Breast epithelium (tissue), 4 donors: ENCODE measurements at regions not wholly inside any gene's neighbourhood (a gene's known extent, or its start where the extent isn't known, plus 50 kb on each side); places are given as distances from the start of the nearest gene placed in this dataset.

Experiments used
- DNase-seq, 2 donors: peaks; one replicate each; pipeline ENCODE4 v3.0.0-alpha.2; 2019; ENCODE audit warnings: low spot score in 2 of 2
- H3K27ac ChIP-seq, 2 donors: fragments of 200-600 bp; sonication (generic) in 1 of 2; one replicate each; pipeline ENCODE4 v1.5.1; 2016 to 2019; ENCODE audit warnings: mild to moderate bottlenecking in 1 of 2
- H3K27me3 ChIP-seq, 2 donors: fragments of 200-600 bp; sonication (generic) in 1 of 2; one replicate each; pipeline versions ENCODE4 v1.5.1 to v1.6.0; 2017 to 2019; ENCODE audit warnings: control low read depth in 1 of 2, mild to moderate bottlenecking in 1 of 2
- H3K36me3 ChIP-seq: fragments of 200-600 bp; one replicate; pipeline ENCODE4 v1.5.1; 2019
- H3K4me1 ChIP-seq, 2 donors: fragments of 200-600 bp; sonication (generic); one replicate each; pipeline ENCODE4 v1.5.1; 2016 to 2019; ENCODE audit warnings: control low read depth in 1 of 2
- H3K4me3 ChIP-seq, 3 donors: fragments of 200-600 bp; sonication (generic); 1 replicate in 2 of 3; 2 replicates in 1 of 3; pipeline ENCODE4 v1.5.1; 2016 to 2019; ENCODE audit warnings: mild to moderate bottlenecking in 3 of 3, moderate library complexity in 2 of 3
- H3K9me3 ChIP-seq, 2 donors: fragments of 200-600 bp; sonication (generic) in 1 of 2; one replicate each; pipeline ENCODE4 v1.5.1; 2016 to 2019; ENCODE audit warnings: control low read depth in 1 of 2
- POLR2A ChIP-seq: fragments of 450-650 bp; IDR thresholded peaks from one replicate; pipeline ENCODE4 v1.6.1; 2016; ENCODE audit warnings: antibody characterized with exemption, mild to moderate bottlenecking, moderate library complexity
- POLR2AphosphoS5 ChIP-seq, 3 donors: sonication (generic); formaldehyde crosslinking; IDR thresholded peaks; one replicate each; pipeline ENCODE4 v1.6.1; 2017; ENCODE audit warnings: antibody characterized with exemption in 3 of 3
- intact Hi-C: fragments of 100-400 bp; cut with DNase I; formaldehyde crosslinking; loops from one replicate; pipeline ENCODE4 v1.15.1; 2023; ENCODE audit warnings: low total_unique reads
- TF ChIP-seq, protein P1 (sequence below), 3 donors: fragments of 450-650 bp; IDR thresholded peaks; one replicate each; pipeline ENCODE4 v1.5.1; 2016 to 2017; ENCODE audit warnings: antibody characterized with exemption in 3 of 3, mild to moderate bottlenecking in 3 of 3, moderate library complexity in 3 of 3

DNA sequence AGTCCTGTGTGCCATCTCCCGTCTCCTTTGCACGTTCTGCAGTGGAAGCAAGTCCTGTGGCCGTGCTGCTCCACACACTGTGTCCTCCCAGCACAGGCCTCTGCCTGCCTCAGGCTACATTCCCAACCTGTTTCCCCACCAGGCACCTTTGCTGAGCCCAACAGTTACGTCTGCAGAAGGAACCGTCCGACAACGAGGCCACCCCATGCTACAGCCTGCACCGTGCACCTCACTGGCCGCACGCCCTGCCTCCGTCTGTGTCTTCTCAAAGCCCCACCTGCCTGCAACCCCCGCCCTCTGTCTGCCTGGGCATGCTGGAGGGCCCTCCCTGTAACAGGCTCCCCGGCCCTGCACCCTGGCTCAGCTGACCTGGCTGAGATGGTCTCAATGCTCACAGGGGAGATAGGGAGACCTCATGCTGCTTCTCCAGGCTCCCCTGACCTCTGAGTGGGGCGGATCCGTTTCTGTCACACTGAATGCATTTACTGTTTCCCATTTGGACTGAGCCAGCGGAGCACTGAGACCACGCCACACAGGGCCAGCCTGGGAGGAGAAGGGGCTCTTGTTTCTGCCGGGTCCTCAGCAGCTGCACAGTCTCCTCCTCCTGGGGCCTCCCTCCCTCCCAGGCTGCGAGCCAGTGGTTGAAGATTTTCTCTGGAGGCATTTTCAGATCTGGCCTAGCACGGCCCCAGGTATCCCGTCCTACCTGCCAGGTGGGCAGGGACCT lies 109.1 kb upstream of the OTOS start:
- peak overlapping the region; percentile 83 to 92 for H3K27ac ChIP-seq
- H3K4me1 ChIP-seq, result peaks cover 5 to 10% of the 10 kb centered on the region in 2 donors
- H3K4me3 ChIP-seq, result no peak overlapping the region
- intact Hi-C loops, result no loop called here
- peak in 1 of 2 donors; percentile 16 for DNase-seq
- H3K27me3 ChIP-seq, result no peaks in the 10 kb centered on the region
- H3K9me3 ChIP-seq, result no peaks in the 10 kb centered on the region
- TF ChIP-seq POLR2A (no peak), POLR2AphosphoS5 (IDR thresholded peaks at IDR 0.05) (no peak)
- TF ChIP-seq, protein P1, sequence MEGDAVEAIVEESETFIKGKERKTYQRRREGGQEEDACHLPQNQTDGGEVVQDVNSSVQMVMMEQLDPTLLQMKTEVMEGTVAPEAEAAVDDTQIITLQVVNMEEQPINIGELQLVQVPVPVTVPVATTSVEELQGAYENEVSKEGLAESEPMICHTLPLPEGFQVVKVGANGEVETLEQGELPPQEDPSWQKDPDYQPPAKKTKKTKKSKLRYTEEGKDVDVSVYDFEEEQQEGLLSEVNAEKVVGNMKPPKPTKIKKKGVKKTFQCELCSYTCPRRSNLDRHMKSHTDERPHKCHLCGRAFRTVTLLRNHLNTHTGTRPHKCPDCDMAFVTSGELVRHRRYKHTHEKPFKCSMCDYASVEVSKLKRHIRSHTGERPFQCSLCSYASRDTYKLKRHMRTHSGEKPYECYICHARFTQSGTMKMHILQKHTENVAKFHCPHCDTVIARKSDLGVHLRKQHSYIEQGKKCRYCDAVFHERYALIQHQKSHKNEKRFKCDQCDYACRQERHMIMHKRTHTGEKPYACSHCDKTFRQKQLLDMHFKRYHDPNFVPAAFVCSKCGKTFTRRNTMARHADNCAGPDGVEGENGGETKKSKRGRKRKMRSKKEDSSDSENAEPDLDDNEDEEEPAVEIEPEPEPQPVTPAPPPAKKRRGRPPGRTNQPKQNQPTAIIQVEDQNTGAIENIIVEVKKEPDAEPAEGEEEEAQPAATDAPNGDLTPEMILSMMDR (IDR thresholded peaks at IDR 0.05), result no peak
- no peaks in the 10 kb centered on the region for H3K36me3 ChIP-seq

DNA sequence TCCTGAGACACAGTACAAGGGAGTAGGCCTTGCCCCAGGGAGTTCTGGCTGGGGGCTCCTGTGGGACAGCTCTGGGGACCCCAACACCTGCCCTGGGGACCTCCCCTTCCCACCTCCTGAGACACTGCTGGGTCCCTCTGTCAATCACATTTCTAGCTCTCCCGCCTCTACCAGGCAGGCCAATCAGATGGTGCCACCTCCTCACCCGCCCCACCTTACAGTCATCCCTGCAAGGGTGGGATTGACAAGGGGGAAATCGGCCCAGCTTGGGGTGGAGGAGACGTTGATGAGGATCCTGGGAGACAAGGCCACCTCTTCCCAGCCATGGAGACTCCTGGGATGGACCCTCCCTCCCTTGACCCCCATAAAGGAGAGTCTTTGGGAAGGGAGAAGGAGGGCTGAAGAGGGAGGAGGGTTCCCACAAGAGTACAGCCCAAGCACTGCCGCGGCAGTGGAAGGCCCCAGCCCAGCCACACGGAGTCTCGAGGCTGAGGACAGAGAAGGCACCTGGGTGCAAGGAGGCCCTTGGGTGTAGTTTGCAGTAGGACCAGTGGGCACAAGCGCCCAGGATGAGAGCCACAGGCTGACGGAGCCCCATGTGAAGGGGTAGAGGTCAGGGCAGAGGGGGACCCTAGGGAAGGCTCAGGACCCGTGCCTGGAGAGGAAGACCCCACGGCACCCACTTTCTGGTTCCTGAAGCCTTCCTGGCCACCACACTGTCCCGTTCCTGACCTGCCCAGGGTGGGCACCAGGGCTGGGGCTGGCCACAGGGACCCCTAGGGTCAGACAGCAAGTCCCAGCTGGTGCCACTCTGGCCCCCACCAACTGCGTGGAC lies 109.9 kb upstream of the OTOS start:
- no peaks in the 10 kb centered on the region for H3K9me3 ChIP-seq
- DNase-seq, result no peak
- no peaks in the 10 kb centered on the region for H3K27me3 ChIP-seq
- H3K4me3 ChIP-seq, result peak overlapping the region in 1 of 3 donors; percentile 57
- intact Hi-C loops, result no loop called here
- H3K27ac ChIP-seq, result peak overlapping the region; percentile 83 to 92
- TF ChIP-seq POLR2AphosphoS5 (IDR thresholded peaks at IDR 0.05) (no peak), POLR2A (no peak)
- TF ChIP-seq, protein P1 (IDR thresholded peaks at IDR 0.05), result no peak
- H3K36me3 ChIP-seq, result no peaks in the 10 kb centered on the region
- H3K4me1 ChIP-seq, result peaks cover 5 to 10% of the 10 kb centered on the region in 2 donors

DNA sequence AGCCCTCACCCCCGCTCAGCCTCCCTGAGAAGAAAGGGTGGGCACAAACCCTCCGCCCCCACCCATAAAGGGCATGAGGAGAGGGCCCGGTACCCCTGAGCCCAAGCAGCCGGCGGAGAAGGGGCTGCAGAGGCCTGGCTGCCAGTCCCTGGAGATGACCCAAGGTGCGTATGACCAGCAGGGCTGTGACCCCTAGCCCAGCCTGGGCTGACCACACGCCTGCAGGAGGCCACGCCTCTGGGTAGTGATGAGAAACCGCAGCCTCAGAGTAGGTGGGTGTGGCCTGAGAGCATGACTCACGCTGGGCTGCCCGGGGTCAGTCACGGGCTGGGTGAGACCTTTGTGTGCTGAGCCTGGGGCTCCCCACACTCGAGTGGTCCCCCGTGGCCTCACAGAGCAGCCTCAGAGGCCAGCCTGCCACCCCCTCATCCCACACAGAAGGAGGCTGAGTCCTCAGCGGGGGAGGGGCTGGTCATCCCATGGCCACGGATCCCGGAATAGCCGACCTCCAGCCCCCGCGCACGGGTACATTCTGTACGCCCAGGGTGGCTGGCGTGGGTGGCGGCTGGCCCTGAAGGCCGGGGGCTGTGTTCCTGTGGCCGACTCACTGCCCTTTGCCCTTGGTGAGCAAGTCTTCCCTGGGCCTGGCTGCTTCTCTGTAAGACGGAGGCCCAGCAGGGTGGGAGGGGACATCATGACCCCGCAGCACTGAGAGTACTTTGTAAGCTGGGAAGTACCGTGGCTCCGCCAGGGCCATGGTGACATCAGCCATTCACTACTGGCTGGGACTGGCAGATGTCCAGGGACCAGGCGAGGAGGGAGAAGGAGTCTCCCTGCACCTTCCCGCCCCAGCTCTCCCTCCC lies 110.8 kb upstream of the OTOS start:
- TF ChIP-seq, protein P1 (IDR thresholded peaks at IDR 0.05), result no peak
- TF ChIP-seq POLR2AphosphoS5 (IDR thresholded peaks at IDR 0.05), result peak; percentile 64 to 95 (median 78)
- H3K36me3 ChIP-seq, result no peaks in the 10 kb centered on the region
- H3K9me3 ChIP-seq, result no peaks in the 10 kb centered on the region
- no peaks in the 10 kb centered on the region for H3K27me3 ChIP-seq
- peak overlapping the region; percentile 83 to 92 for H3K27ac ChIP-seq
- intact Hi-C loops, result no loop called here
- H3K4me1 ChIP-seq, result peaks cover 5 to 10% of the 10 kb centered on the region in 2 donors
- H3K4me3 ChIP-seq, result peak overlapping the region in 2 of 3 donors; percentile 35 to 57
- peak; percentile 84 to 85 for DNase-seq

DNA sequence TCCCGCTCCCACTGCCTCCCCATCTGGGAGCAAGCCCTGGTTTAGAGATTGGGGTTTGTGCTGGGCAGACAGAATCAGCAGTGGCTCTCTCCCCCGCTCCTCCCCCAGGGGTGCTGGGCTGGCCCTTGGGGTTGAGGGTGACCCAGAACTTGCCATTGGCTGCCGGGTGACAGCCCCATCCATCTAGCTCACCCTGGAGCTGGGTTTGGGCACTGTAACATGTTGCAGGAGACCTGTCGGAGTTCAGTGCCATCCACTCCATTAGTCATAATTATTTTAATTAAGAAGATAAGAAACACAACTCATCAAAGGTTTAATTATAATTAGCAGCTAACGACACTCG lies 111.4 kb upstream of the OTOS start:
- H3K4me1 ChIP-seq, result peaks cover 5 to 10% of the 10 kb centered on the region in 2 donors
- intact Hi-C loops, result no loop called here
- no peaks in the 10 kb centered on the region for H3K9me3 ChIP-seq
- peak overlapping the region; percentile 83 to 92 for H3K27ac ChIP-seq
- H3K4me3 ChIP-seq, result peak overlapping the region in 2 of 3 donors; percentile 35 to 57
- H3K36me3 ChIP-seq, result no peaks in the 10 kb centered on the region
- no peaks in the 10 kb centered on the region for H3K27me3 ChIP-seq
- TF ChIP-seq POLR2AphosphoS5 (IDR thresholded peaks at IDR 0.05) (no peak), POLR2A (no peak)
- TF ChIP-seq, protein P1 (IDR thresholded peaks at IDR 0.05), result no peak
- no peak for DNase-seq
